NOMO-1 (cell line): ENCODE measurements at regions not wholly inside any gene's neighbourhood (a gene's known extent, or its start where the extent isn't known, plus 50 kb on each side); places are given as distances from the start of the nearest gene placed in this dataset.
"Not testable (repeated sequence)": the region's sequence is repeated elsewhere in the genome, so short reads cannot be mapped to it uniquely, and the experiment has no call there.

Source experiments
- DNase-seq, 2 experiments: peaks; one replicate each; lab custom pipeline; 2025; ENCODE audit not compliant: unreplicated experiment in 2 of 2; lab: John Stamatoyannopoulos, UW

DNA sequence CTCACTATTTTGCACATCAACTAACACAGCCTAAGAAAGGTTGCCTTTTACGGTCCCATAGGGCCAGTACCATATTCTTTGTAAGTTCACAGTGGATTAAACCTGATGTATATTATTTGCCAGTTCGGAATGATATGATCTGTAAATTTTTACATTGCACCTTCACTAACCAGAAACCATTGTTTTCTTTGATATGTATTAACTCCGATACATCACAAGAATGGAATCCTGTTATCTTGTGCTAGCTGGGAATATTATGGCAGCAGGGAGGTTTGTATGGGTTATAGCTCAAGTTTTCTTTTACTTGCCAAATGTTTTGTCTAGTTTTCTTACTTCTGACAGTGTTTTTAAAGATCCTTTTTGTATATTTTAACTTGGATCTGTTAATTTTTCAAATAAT, 51.4 kb upstream of the S1PR1 start:
- DNase-seq, result no peak

GRCh38 chr1:101183388-101183699, 53.5 kb upstream of the S1PR1 start:
- no peak for DNase-seq

DNA sequence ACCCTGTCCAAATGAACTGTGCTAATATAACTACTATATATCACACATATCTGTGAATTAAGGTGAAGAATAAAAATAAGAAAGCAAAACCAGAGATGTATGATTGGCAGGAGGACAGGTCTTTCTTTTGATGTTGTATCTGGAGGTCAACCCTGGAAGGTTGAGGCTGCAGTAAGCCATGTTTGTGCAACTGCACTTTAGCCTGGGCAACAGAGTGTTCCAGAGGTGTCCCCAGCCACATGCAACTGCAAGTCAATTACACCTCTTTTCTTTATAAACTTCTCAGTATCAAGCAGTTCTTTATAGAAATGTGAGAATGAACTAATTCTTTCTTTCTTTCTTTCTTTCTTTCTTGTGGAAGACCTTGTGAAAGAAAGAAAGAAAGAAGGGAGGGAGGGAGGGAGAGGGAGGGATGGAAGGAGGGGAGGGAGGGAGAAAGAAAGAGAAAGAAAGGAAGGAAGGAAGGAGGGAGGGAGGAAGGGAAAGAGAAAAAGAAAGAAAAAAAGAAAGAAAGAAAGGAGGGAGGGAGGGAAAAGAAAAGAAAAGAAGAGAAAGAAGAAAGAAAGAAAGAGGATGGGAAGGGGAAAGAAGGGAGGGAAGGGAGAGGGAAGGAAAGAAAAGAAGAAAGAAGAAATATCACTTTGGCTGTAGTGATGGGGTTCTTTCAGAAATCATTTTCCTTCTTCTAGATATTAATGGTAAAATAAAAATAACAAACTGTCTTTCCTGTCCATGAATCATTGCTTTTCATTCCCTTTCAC, 54.0 kb upstream of the S1PR1 start:
- no peak for DNase-seq

- no peak for DNase-seq
These were observed 54.9 kb upstream of the S1PR1 start for GRCh38 chr1:101181930-101182329.

DNA sequence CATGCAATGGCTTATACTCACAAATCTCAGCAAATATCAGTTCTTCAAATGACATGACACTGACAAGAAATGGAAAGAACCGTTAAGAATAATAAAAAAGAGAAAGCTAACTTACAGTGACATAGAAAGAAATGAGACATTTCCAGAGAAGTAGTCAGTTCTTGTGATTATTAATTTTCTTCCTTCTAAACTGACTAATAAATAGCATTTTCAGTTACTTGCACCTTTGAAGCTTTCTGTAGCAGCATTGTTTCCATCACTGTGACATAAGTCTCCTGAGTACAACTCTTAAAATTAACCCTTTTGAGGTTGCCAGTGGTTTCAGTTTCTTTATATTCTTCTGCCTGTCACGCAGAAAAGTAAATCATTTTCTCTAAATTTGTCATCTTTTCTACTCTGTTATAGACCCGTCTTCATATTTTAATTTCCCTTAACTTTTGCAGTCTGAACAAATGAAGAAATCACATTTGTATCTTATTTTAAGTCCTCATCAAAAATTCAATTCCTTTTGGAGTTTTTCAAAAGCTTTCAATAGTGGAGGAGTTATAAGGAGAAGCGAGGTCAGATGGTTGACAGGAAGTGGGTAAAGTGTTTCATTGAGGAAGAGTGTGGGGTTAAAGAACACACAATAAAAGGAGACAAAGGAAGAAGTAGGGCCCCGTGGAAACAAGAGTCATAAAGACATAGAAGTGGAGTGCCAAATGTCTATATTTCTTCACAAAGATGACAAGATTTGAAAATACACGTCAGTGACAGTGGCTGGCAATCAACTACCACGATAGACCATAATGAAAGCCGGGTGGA, 57.9 kb upstream of the S1PR1 start:
- peak; percentile 3 to 32 for DNase-seq

DNA sequence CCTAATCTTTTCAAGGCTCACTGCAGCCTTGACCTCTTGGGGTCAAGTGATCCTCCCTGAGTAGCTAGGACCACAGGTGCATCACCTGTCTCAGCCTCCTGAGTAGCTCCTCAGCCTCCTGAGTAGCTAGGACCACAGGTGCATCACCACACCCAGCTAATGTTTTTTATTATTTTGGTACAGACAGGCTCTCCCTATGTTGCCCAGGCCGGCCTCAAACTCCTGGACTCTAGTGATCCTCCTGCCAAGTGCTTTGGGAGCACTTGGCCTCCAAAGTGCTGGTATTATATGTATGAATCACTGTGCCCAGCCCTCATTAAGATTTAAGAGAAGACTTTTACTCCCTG, 58.5 kb upstream of the S1PR1 start:
- no peak for DNase-seq

- DNase-seq, result no peak
These were observed 60.9 kb upstream of the S1PR1 start for GRCh38 chr1:101175886-101176285.

GRCh38 chr1:101175466-101175865, 61.4 kb upstream of the S1PR1 start:
- DNase-seq, result no peak

- DNase-seq, result no peak
These were observed 62.1 kb upstream of the S1PR1 start for GRCh38 chr1:101174722-101175121.

GRCh38 chr1:101174298-101174697, 62.5 kb upstream of the S1PR1 start:
- DNase-seq, result not testable (repeated sequence)

DNA sequence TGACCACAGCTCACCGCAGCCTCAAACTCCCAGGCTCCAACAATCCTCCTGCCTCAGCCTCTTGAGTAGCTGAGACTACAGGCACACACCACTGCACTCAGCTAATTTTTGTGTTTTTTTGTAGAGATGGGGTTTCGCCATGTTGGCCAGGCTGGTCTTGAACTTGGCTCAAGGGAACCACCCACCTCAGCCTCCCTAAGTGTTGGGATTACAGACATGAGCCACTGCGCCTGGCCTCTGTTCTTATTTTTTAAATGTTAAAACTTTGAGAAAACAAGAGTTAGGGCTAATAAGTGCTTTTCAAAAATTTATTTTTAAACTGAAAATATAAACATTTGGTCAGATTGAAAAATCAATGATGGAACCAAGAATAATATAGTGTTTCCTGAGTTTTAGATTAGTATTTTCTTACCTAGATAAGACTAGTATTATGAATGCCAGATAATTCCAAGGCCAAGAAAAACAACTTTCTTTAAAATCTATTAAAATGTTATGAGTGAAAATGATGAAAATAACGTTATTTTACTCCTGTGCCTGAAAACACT, 66.2 kb upstream of the S1PR1 start:
- no peak for DNase-seq

DNA sequence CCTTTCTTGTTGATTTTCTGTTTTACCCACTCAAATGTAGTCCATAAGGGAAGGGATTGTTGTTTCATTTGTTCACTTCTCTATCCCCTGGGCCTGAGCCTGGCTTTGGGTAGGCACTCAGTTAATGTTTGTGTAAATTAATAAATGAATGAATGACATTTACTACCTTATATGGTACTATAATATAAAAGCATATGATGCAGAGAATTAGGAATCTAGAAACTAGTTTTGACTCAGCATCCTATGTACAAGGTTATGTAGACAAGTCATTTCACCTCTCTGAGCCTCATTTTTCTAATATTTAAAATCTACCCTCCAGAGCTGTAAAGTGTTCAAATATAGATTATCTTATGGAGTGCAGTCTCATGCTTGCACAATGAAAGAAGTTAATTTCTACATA, 68.9 kb upstream of the S1PR1 start:
- DNase-seq, result no peak

- no peak for DNase-seq
These were observed 70.2 kb upstream of the S1PR1 start for GRCh38 chr1:101166583-101167120.

GRCh38 chr1:101165954-101166353, 70.9 kb upstream of the S1PR1 start:
- DNase-seq, result no peak

DNA sequence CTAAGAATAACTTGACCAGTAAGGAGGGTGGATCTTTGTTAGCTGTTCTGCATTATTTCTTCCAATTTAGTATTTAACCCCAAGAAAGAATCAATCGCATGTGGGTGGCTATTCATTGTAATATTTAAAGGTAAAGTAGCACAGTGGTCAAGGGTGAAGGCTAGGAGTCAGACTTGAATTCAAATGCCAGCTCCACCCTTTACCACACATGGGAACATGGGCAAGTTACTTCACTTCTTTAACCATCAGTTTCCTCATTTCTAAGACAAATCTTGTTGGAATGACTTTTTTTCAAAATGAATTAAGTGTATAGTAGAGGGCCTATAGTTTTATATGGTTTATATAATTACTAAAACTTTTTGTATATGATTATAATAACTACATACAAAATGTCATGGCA, 71.3 kb upstream of the S1PR1 start:
- DNase-seq, result peak; percentile 5 to 30

- no peak for DNase-seq
These were observed 72.0 kb upstream of the S1PR1 start for GRCh38 chr1:101164776-101165175.

DNA sequence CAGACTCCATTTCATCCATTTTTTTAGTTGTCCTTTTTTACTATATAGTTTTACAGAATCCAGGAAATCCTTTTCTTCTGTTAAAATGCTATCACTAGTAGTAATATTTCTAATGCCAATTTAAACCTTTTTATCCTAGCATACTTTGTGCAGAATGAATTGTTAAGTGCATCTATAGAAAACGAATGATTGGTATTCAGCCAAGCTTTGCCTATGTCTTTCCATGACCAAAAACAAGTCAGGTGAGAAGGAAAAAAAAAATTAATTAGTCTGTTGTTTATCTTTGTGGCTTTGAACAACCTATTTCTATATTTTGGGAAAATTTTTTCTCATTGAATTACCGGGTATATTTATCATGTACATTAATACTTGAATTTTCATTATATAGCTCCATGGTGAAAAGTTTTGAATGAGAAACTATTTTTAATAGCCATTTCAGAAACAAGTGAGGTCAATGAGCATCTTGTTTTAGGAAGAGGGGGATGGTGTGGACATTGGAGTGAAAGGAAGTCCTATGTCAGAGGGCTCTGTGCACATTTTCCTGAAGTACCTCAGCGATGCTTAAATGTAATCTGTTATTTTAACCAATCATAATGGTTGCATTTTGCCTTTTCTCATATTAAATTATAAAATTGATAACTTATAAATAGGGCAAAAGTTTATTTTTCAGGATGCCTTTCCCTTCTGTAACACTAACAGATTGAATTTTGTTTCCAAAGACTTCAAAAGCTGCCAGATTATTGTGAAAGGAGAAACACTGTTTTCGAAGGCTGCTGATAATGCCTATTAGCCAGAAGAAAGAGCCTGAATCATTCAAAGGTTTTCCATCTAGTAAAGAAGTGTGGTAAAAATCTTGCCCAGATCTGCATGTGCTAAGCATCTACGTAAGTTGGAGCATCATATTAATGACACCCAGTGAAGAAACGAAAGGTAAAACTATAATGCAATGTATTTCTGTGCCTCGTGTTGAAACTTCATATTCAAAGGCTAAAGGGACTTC, 73.8 kb upstream of the S1PR1 start:
- no peak for DNase-seq

GRCh38 chr1:101162300-101162699, 74.5 kb upstream of the S1PR1 start:
- no peak for DNase-seq

DNA sequence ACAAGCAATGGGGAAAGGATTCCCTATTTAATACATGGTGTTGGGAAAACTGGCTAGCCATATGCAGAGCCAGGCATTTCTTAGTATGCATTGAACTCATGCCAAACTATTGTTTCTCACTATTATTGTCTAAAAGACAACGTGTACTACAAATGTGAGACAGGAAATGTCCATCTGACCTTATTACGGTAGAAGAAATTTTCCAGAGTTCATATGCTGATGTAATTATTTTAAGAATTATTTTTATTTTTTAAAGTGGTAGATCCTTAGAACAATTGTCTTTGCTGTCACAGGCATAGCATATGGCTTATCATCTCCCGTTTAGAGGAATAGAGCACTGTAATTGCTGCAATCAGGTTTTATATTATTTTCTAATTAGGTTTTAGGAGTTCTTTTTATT, 75.2 kb upstream of the S1PR1 start:
- DNase-seq, result no peak

GRCh38 chr1:101158424-101158823, 78.4 kb upstream of the S1PR1 start:
- no peak for DNase-seq

- DNase-seq, result no peak
These were observed 82.3 kb upstream of the S1PR1 start for GRCh38 chr1:101154547-101154946.
